GM23338 (cell line): ENCODE measurements at regions not wholly inside any gene's neighbourhood (a gene's known extent, or its start where the extent isn't known, plus 50 kb on each side); places are given as distances from the start of the nearest gene placed in this dataset.

ENCODE experiments used
- ATAC-seq: fragments of 200-7000 bp; cut with Tn5 transposase; 3 replicates; pipeline ENCODE4 v1.9.1; 2020
- DNase-seq: peaks from one replicate; pipeline ENCODE4 v3.0.0-alpha.2; 2015; ENCODE audit warnings: low spot score
- H2AFZ ChIP-seq: fragments of 200-600 bp; sonication (generic); 2 replicates; pipeline ENCODE4 v1.8.0; 2016; ENCODE audit warnings: antibody characterized with exemption, mild to moderate bottlenecking, moderate library complexity
- H3F3A ChIP-seq: fragments of 200-600 bp; sonication (generic); replicated peaks from 2 replicates; pipeline ENCODE4 v1.8.0; 2017; ENCODE audit warnings: antibody characterized with exemption, mixed run types, low read depth
- H3K27ac ChIP-seq: fragments of 200-600 bp; sonication (generic); 2 replicates; pipeline ENCODE4 v1.6.1; 2016; ENCODE audit warnings: low read depth
- H3K27me3 ChIP-seq: fragments of 200-600 bp; sonication (generic); 2 replicates; pipeline ENCODE4 v1.8.0; 2016; ENCODE audit warnings: mild to moderate bottlenecking, mixed run types, moderate library complexity; ENCODE audit not compliant: insufficient read depth
- H3K36me3 ChIP-seq: fragments of 200-600 bp; sonication (generic); 2 replicates; pipeline ENCODE4 v1.8.0; 2016; ENCODE audit warnings: mild to moderate bottlenecking; ENCODE audit not compliant: insufficient read depth
- H3K4me1 ChIP-seq: fragments of 200-600 bp; sonication (generic); 2 replicates; pipeline ENCODE4 v1.8.0; 2016; ENCODE audit warnings: mild to moderate bottlenecking, moderate library complexity; ENCODE audit not compliant: insufficient read depth
- H3K4me2 ChIP-seq: fragments of 200-600 bp; sonication (generic); 2 replicates; pipeline ENCODE4 v1.7.1; 2017; ENCODE audit warnings: mixed run types
- H3K4me3 ChIP-seq: fragments of 200-600 bp; sonication (generic); 2 replicates; pipeline ENCODE4 v1.6.1; 2016; ENCODE audit warnings: mixed run types
- H3K79me2 ChIP-seq: fragments of 200-600 bp; sonication (generic); replicated peaks from 2 replicates; pipeline ENCODE4 v1.8.0; 2017; ENCODE audit warnings: mild to moderate bottlenecking; ENCODE audit not compliant: insufficient read depth
- H3K9me2 ChIP-seq: fragments of 200-600 bp; sonication (generic); 2 replicates; pipeline ENCODE4 v1.8.0; 2017; ENCODE audit not compliant: insufficient read depth
- H4K20me1 ChIP-seq: fragments of 200-600 bp; sonication (generic); replicated peaks from 2 replicates; pipeline ENCODE4 v1.8.0; 2017; ENCODE audit warnings: mild to moderate bottlenecking; ENCODE audit not compliant: insufficient read depth
- H3K27ac Mint-ChIP-seq: 2 replicates; pipeline ENCODE4 v1.8.0; 2020; ENCODE audit warnings: inconsistent platforms, mild to moderate bottlenecking, moderate library complexity, mixed read lengths
- H3K27me3 Mint-ChIP-seq: 3 replicates; pipeline ENCODE4 v1.8.0; 2022; ENCODE audit warnings: low read depth, mild to moderate bottlenecking, moderate library complexity, mixed read lengths, inconsistent platforms; ENCODE audit not compliant: insufficient read depth, poor library complexity
- H3K36me3 Mint-ChIP-seq: 3 replicates; pipeline ENCODE4 v1.8.0; 2021; ENCODE audit warnings: low read depth, mild to moderate bottlenecking, inconsistent platforms, moderate library complexity, mixed read lengths
- H3K4me1 Mint-ChIP-seq: 3 replicates; pipeline ENCODE4 v1.8.0; 2020; ENCODE audit warnings: mild to moderate bottlenecking, inconsistent platforms, mixed read lengths
- H3K4me3 Mint-ChIP-seq: 3 replicates; pipeline ENCODE4 v1.8.0; 2021; ENCODE audit warnings: moderate library complexity, mild to moderate bottlenecking, inconsistent platforms, mixed read lengths
- H3K9me3 Mint-ChIP-seq: 3 replicates; pipeline ENCODE4 v1.8.0; 2020; ENCODE audit warnings: moderate library complexity, mild to moderate bottlenecking, inconsistent platforms, mixed read lengths
- CREB1 ChIP-seq: fragments of 250-450 bp; sonication (Bioruptor Pico); IDR thresholded peaks from 2 replicates; pipeline ENCODE4 v1.5.0; 2020; ENCODE audit warnings: low read depth, mild to moderate bottlenecking, moderate library complexity
- ETS1 ChIP-seq: IDR thresholded peaks from 2 replicates; pipeline ENCODE4 v1.6.1; 2016; ENCODE audit warnings: antibody characterized with exemption
- EZH2 ChIP-seq: fragments of 200-600 bp; sonication (generic); IDR thresholded peaks from one replicate; pipeline ENCODE4 v1.8.0; 2017; ENCODE audit warnings: antibody characterized with exemption, mild to moderate bottlenecking, low read depth; ENCODE audit not compliant: unreplicated experiment
- EZH2phosphoT487 ChIP-seq: fragments of 200-600 bp; sonication (generic); IDR thresholded peaks from one replicate; pipeline ENCODE4 v1.8.1; 2018; ENCODE audit warnings: antibody characterized with exemption; ENCODE audit not compliant: unreplicated experiment
- JUNB ChIP-seq: IDR thresholded peaks from one replicate; pipeline ENCODE4 v1.6.1; 2016; ENCODE audit warnings: antibody characterized with exemption; ENCODE audit not compliant: unreplicated experiment
- NANOG ChIP-seq: IDR thresholded peaks from 2 replicates; pipeline ENCODE4 v1.6.1; 2016; ENCODE audit warnings: antibody characterized with exemption, borderline replicate concordance
- POLR2AphosphoS5 ChIP-seq: IDR thresholded peaks from 2 replicates; pipeline ENCODE4 v1.6.1; 2016; ENCODE audit warnings: antibody characterized with exemption, low read depth
- REST ChIP-seq: IDR thresholded peaks from one replicate; pipeline ENCODE4 v1.6.1; 2018; ENCODE audit warnings: antibody characterized with exemption; ENCODE audit not compliant: unreplicated experiment
- STAT1 ChIP-seq: IDR thresholded peaks from one replicate; pipeline ENCODE4 v1.6.1; 2016; ENCODE audit warnings: antibody characterized with exemption; ENCODE audit not compliant: unreplicated experiment
- ZNF114 ChIP-seq: fragments of 250-450 bp; sonication (Bioruptor Pico); IDR thresholded peaks from 2 replicates; pipeline ENCODE4 v1.5.0; 2020; ENCODE audit warnings: mild to moderate bottlenecking, moderate library complexity
- ZNF331 ChIP-seq: fragments of 250-450 bp; sonication (Bioruptor Pico); IDR thresholded peaks from 2 replicates; pipeline ENCODE4 v1.5.0; 2020; ENCODE audit warnings: low read depth, mild to moderate bottlenecking, moderate library complexity
- ZNF462 ChIP-seq: fragments of 250-450 bp; sonication (Bioruptor Pico); IDR thresholded peaks from 2 replicates; pipeline ENCODE4 v1.5.0; 2020; ENCODE audit warnings: mild to moderate bottlenecking, moderate library complexity
- TF ChIP-seq, protein P1 (sequence below), 2 experiments: fragments of 200-600 bp in 1 of 2; sonication (generic) in 1 of 2; conservative IDR thresholded peaks; 2 replicates each; pipeline versions ENCODE4 v1.5.1 to v1.6.1; 2016 to 2017; ENCODE audit warnings: antibody characterized with exemption in 2 of 2, low read depth in 2 of 2, mild to moderate bottlenecking in 2 of 2, moderate library complexity in 1 of 2

GRCh38 chr6:21791056-21791455, 197.5 kb downstream of the SOX4 start:
- no peak for DNase-seq
- H3K4me3 ChIP-seq = no peak overlapping the region
- H3K27me3 ChIP-seq = no peaks in the 10 kb centered on the region
- H3F3A ChIP-seq = no peaks in the 10 kb centered on the region
- H3K4me2 ChIP-seq = no peak overlapping the region
- no peaks in the 10 kb centered on the region for H3K9me2 ChIP-seq
- Mint-ChIP-seq H3K9me3 (peaks cover 4% of the 10 kb centered on the region; the same call in 2 of the 3 replicates), H3K27me3 (no peaks in the 10 kb centered on the region), H3K4me3 (no peak overlapping the region), H3K36me3 (peaks cover 64% of the 10 kb centered on the region), H3K27ac (no peak overlapping the region), H3K4me1 (no peaks in the 10 kb centered on the region)
- H3K27ac ChIP-seq = no peak overlapping the region
- ATAC-seq = no peak
- H3K79me2 ChIP-seq = peaks cover 85% of the 10 kb centered on the region
- no peak overlapping the region for H2AFZ ChIP-seq
- no peaks in the 10 kb centered on the region for H3K4me1 ChIP-seq
- no peaks in the 10 kb centered on the region for H3K36me3 ChIP-seq
- TF ChIP-seq STAT1 = no peak
- no peak for TF ChIP-seq ZNF114 (CRISPR knock-in tag)
- TF ChIP-seq ETS1 = no peak
- TF ChIP-seq EZH2phosphoT487 = no peak
- no peak for TF ChIP-seq ZNF331 (CRISPR knock-in tag)
- TF ChIP-seq NANOG = no peak
- no peak for TF ChIP-seq REST
- no peak for TF ChIP-seq CREB1 (CRISPR knock-in tag)
- no peak for TF ChIP-seq EZH2
- TF ChIP-seq, protein P1, sequence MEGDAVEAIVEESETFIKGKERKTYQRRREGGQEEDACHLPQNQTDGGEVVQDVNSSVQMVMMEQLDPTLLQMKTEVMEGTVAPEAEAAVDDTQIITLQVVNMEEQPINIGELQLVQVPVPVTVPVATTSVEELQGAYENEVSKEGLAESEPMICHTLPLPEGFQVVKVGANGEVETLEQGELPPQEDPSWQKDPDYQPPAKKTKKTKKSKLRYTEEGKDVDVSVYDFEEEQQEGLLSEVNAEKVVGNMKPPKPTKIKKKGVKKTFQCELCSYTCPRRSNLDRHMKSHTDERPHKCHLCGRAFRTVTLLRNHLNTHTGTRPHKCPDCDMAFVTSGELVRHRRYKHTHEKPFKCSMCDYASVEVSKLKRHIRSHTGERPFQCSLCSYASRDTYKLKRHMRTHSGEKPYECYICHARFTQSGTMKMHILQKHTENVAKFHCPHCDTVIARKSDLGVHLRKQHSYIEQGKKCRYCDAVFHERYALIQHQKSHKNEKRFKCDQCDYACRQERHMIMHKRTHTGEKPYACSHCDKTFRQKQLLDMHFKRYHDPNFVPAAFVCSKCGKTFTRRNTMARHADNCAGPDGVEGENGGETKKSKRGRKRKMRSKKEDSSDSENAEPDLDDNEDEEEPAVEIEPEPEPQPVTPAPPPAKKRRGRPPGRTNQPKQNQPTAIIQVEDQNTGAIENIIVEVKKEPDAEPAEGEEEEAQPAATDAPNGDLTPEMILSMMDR (conservative IDR thresholded peaks at IDR 0.05; ENCODE audit: low read depth in 2 of 2) = no peak
- no peak for TF ChIP-seq JUNB
- TF ChIP-seq ZNF462 (CRISPR knock-in tag) = no peak
- no peak for TF ChIP-seq POLR2AphosphoS5
- no peaks in the 10 kb centered on the region for H4K20me1 ChIP-seq
